ENCODE measurements at regions not wholly inside any gene's neighbourhood (a gene's known extent, or its start where the extent isn't known, plus 50 kb on each side); places are given as distances from the start of the nearest gene placed in this dataset.

GRCh38 chr7:53413021-53413420, 377.6 kb downstream of the POM121L12 start:
- no peak for TF ChIP-seq NFRKB (IDR thresholded peaks at IDR 0.05)
- no peak for TF ChIP-seq FOXA1 (IDR thresholded peaks at IDR 0.05)
- TF ChIP-seq BHLHE40 (IDR thresholded peaks at IDR 0.05; ENCODE audit: borderline replicate concordance) = no peak
- TF ChIP-seq SUZ12 (IDR thresholded peaks at IDR 0.05) = no peak
- TF ChIP-seq FOXM1 (IDR thresholded peaks at IDR 0.05; ENCODE audit: borderline replicate concordance) = no peak
- no peak for TF ChIP-seq CTBP1 (IDR thresholded peaks at IDR 0.05; ENCODE audit: borderline replicate concordance)
- no peak for TF ChIP-seq ARNT (IDR thresholded peaks at IDR 0.05)
- no peak for TF ChIP-seq ELF4 (IDR thresholded peaks at IDR 0.05)
- TF ChIP-seq ZNF384 (IDR thresholded peaks at IDR 0.05) = no peak
- no peak for TF ChIP-seq HDGF (IDR thresholded peaks at IDR 0.05; ENCODE audit: borderline replicate concordance)
- no peak for TF ChIP-seq PKNOX1 (IDR thresholded peaks at IDR 0.05)
- TF ChIP-seq L3MBTL2 (conservative IDR thresholded peaks at IDR 0.05) = no peak
